K562 (cell line): ENCODE measurements at regions not wholly inside any gene's neighbourhood (a gene's known extent, or its start where the extent isn't known, plus 50 kb on each side); places are given as distances from the start of the nearest gene placed in this dataset.

Experiments used
- ATAC-seq: fragments of 200-7000 bp; cut with Tn5 transposase; 3 replicates; pipeline ENCODE4 v1.9.1; 2020; ENCODE audit warnings: moderate library complexity
- BruUV-seq: library from RNA; stranded (reverse); fragments of 400-500 nt; replicated peaks from 2 replicates; lab custom pipeline; 2021; lab: Mats Ljungman, UMichigan
- CTCF ChIA-PET: fragments of 300-600 bp; formaldehyde crosslinking; extraction: SDS; loops from one replicate; lab custom pipeline; 2021; ENCODE audit warnings: low intra/inter-chr PET ratio; lab: Yijun Ruan, JAX
- POLR2A ChIA-PET: fragments of 300-600, 350-650 bp; sonication (Branson Sonifier 250); formaldehyde crosslinking; extraction: SDS; loops from one replicate; lab custom pipeline; 2021; ENCODE audit warnings: antibody characterized with exemption, inconsistent platforms; lab: Yijun Ruan, JAX
- DNase-seq, 4 experiments: peaks; one replicate each; pipeline versions ENCODE4 v3.0.0 to v3.0.0-alpha.2; 2011 to 2018; ENCODE audit warnings: low spot score in 3 of 4, mixed read lengths in 3 of 4; ENCODE audit errors: extremely low read depth in 1 of 4
- FAIRE-seq: peaks from 2 replicates; lab custom pipeline; 2011; peaks lifted over from hg19 to GRCh38; lab: Jason Lieb, UNC
- H2AFZ ChIP-seq: 2 replicates; pipeline ENCODE4 v1.6.0; 2011; ENCODE audit warnings: low read depth, low read length, control low read depth, inconsistent platforms
- H3K27ac ChIP-seq: fragments of 200-600 bp; 3 replicates; pipeline ENCODE4 v1.8.0; 2011; ENCODE audit warnings: low read depth, mild to moderate bottlenecking, control low read depth, inconsistent platforms, low read length, moderate library complexity, mixed read lengths; ENCODE audit errors: extremely low read depth
- H3K27me3 ChIP-seq, 2 experiments: fragments of 300-600 bp in 1 of 2; 2 replicates in 1 of 2; 3 replicates in 1 of 2; pipeline versions ENCODE4 v1.6.0 to v1.8.0; 2011; ENCODE audit warnings: inconsistent platforms in 2 of 2, low read length in 2 of 2, mild to moderate bottlenecking in 1 of 2, mixed read lengths in 1 of 2, moderate library complexity in 1 of 2; ENCODE audit not compliant: control insufficient read depth in 2 of 2, insufficient read depth in 2 of 2
- H3K36me3 ChIP-seq: fragments of 300-600 bp; 3 replicates; pipeline ENCODE4 v1.8.0; 2011; ENCODE audit warnings: mild to moderate bottlenecking, low read length, inconsistent platforms; ENCODE audit not compliant: control insufficient read depth, insufficient read depth
- H3K4me1 ChIP-seq, 2 experiments: fragments of 200-600 bp in 1 of 2; replicated peaks in 1 of 2; 2 replicates in 1 of 2; 3 replicates in 1 of 2; pipeline versions ENCODE4 v1.5.1 to v1.8.0; 2011; ENCODE audit warnings: inconsistent platforms in 2 of 2, low read length in 2 of 2, mild to moderate bottlenecking in 1 of 2, mixed read lengths in 1 of 2, moderate library complexity in 1 of 2; ENCODE audit not compliant: control insufficient read depth in 2 of 2, insufficient read depth in 2 of 2
- H3K4me2 ChIP-seq: 2 replicates; pipeline ENCODE4 v1.6.1; 2011; ENCODE audit warnings: low read length, control low read depth, inconsistent platforms, mixed read lengths; ENCODE audit not compliant: insufficient read depth
- H3K4me3 ChIP-seq: fragments of 200-600 bp; sonication (generic), shearing (Covaris generic); 2 replicates; pipeline ENCODE4 v1.5.1; 2016; ENCODE audit warnings: control low read depth, inconsistent platforms
- H3K79me2 ChIP-seq: fragments of 200-600 bp; 3 replicates; pipeline ENCODE4 v1.8.0; 2011; ENCODE audit warnings: low read length, inconsistent platforms; ENCODE audit not compliant: control insufficient read depth, insufficient read depth
- H3K9ac ChIP-seq, 2 experiments: 2 replicates each; pipeline versions ENCODE4 v1.6.0 to v1.6.1; 2011; ENCODE audit warnings: low read depth in 2 of 2, low read length in 2 of 2, control low read depth in 1 of 2, inconsistent platforms in 1 of 2, mild to moderate bottlenecking in 1 of 2, mixed read lengths in 1 of 2; ENCODE audit not compliant: insufficient read depth in 1 of 2
- H3K9me1 ChIP-seq: one replicate; pipeline ENCODE4 v1.6.0; 2011; ENCODE audit warnings: inconsistent platforms, mild to moderate bottlenecking, low read length, moderate library complexity; ENCODE audit not compliant: control insufficient read depth, insufficient read depth
- H3K9me3 ChIP-seq: replicated peaks from 2 replicates; pipeline ENCODE4 v1.5.1; 2011; ENCODE audit warnings: low read depth, low read length, inconsistent platforms; ENCODE audit not compliant: control insufficient read depth, insufficient read depth
- H4K20me1 ChIP-seq: replicated peaks from 2 replicates; pipeline ENCODE4 v1.6.1; 2011; ENCODE audit warnings: low read length, inconsistent platforms, mixed read lengths; ENCODE audit not compliant: control insufficient read depth, insufficient read depth
- BCL6 ChIP-seq: fragments of 250-450 bp; sonication (Bioruptor Pico); IDR thresholded peaks from 2 replicates; pipeline ENCODE4 v1.4.0; 2020
- BMI1 ChIP-seq: fragments of 150-350 bp; IDR thresholded peaks from 2 replicates; pipeline ENCODE4 v1.6.1; 2014; ENCODE audit warnings: low read length
- FOS ChIP-seq: IDR thresholded peaks from 3 replicates; pipeline ENCODE4 v1.6.1; 2011; ENCODE audit not compliant: insufficient read length; ENCODE audit errors: extremely low read depth
- HDAC2 ChIP-seq: fragments of 450-650 bp; IDR thresholded peaks from 2 replicates; pipeline ENCODE4 v1.6.1; 2016; ENCODE audit warnings: mild to moderate bottlenecking
- HDAC8 ChIP-seq: fragments of 450-650 bp; IDR thresholded peaks from 2 replicates; pipeline ENCODE4 v1.6.1; 2016; ENCODE audit warnings: mild to moderate bottlenecking, missing genetic modification characterization, moderate library complexity, missing compliant biosample characterization
- HDGF ChIP-seq: fragments of 450-650 bp; IDR thresholded peaks from 2 replicates; pipeline ENCODE4 v1.6.1; 2016
- HNRNPK ChIP-seq: fragments of 200-400 bp; formaldehyde crosslinking; IDR thresholded peaks from one replicate; pipeline ENCODE4 v1.6.1; 2018; ENCODE audit warnings: mild to moderate bottlenecking, low read depth, low read length; ENCODE audit not compliant: poor library complexity, severe bottlenecking
- PTTG1 ChIP-seq: fragments of 450-650 bp; IDR thresholded peaks from 2 replicates; pipeline ENCODE4 v1.6.1; 2016; ENCODE audit warnings: low read depth, mild to moderate bottlenecking, missing genetic modification characterization, missing compliant biosample characterization
- RBBP5 ChIP-seq: fragments of 200-600 bp; sonication (generic); IDR thresholded peaks from 2 replicates; pipeline ENCODE4 v1.6.1; 2012; ENCODE audit warnings: borderline replicate concordance, mild to moderate bottlenecking, low read length, control low read depth, inconsistent platforms; ENCODE audit not compliant: insufficient read depth, poor library complexity, severe bottlenecking
- TFE3 ChIP-seq: fragments of 450-650 bp; formaldehyde crosslinking; IDR thresholded peaks from 2 replicates; pipeline ENCODE4 v1.4.0; 2020; ENCODE audit warnings: mild to moderate bottlenecking, mixed read lengths
- WGBS: fragments of 100-300 bp; shearing (Covaris generic); methylation state at CpG from one replicate; pipeline ENCODE4 v1.1.6; 2016; ENCODE audit warnings: low coverage, mixed read lengths; ENCODE audit not compliant: insufficient coverage; ENCODE audit errors: missing lambda C conversion rate; 5-methylcytosine and 5-hydroxymethylcytosine counted together
- in situ Hi-C: fragments of 300-500 bp; cut with MboI; formaldehyde crosslinking; loops from 4 replicates; pipeline ENCODE4 v1.15.0; 2018; ENCODE audit warnings: inconsistent platforms, mixed read lengths
- intact Hi-C: fragments of 100-400 bp; cut with micrococcal nuclease; formaldehyde crosslinking; loops from 2 replicates; pipeline ENCODE4 v1.14.2; 2022

GRCh38 chr17:34098699-34099098 is 156.4 kb upstream of the CCL2 start:
- DNase-seq (no peak), FAIRE-seq (no peak), ATAC-seq (no peak)
- intact Hi-C loops = no loop called here
- TF ChIP-seq BMI1 (no peak), HDAC2 (no peak), TFE3 (no peak), HDGF (no peak), PTTG1 (tag) (no peak), FOS (no peak), HDAC8 (tag) (no peak), HNRNPK (no peak), BCL6 (no peak), RBBP5 (no peak)
- Histone ChIP-seq H3K4me1 (no peaks in the 10 kb centered on the region), H4K20me1 (no peaks in the 10 kb centered on the region), H3K4me2 (no peak overlapping the region), H3K4me3 (no peak overlapping the region), H3K9me1 (no peaks in the 10 kb centered on the region), H3K36me3 (no peaks in the 10 kb centered on the region), H3K27me3 (no peaks in the 10 kb centered on the region), H3K79me2 (no peaks in the 10 kb centered on the region), H3K9ac (no peak overlapping the region), H2AFZ (no peak overlapping the region), H3K27ac (no peak overlapping the region), H3K9me3 (no peaks in the 10 kb centered on the region)
- POLR2A ChIA-PET = no interaction called here
- 3% methylated on average over 5 of the region's 5 CpGs for WGBS
- CTCF ChIA-PET = no interaction called here
- BruUV-seq = no TSS peak
- in situ Hi-C loops = no loop called here
